ENCODE measurements at regions not wholly inside any gene's neighbourhood (a gene's known extent, or its start where the extent isn't known, plus 50 kb on each side); places are given as distances from the start of the nearest gene placed in this dataset.

GRCh38 chr10:129106314-129106713, 360.7 kb upstream of the MGMT start (continued):
- TF ChIP-seq TFE3 (CRISPR knock-in tag; IDR thresholded peaks at IDR 0.05), result no peak
- TF ChIP-seq, protein P1, sequence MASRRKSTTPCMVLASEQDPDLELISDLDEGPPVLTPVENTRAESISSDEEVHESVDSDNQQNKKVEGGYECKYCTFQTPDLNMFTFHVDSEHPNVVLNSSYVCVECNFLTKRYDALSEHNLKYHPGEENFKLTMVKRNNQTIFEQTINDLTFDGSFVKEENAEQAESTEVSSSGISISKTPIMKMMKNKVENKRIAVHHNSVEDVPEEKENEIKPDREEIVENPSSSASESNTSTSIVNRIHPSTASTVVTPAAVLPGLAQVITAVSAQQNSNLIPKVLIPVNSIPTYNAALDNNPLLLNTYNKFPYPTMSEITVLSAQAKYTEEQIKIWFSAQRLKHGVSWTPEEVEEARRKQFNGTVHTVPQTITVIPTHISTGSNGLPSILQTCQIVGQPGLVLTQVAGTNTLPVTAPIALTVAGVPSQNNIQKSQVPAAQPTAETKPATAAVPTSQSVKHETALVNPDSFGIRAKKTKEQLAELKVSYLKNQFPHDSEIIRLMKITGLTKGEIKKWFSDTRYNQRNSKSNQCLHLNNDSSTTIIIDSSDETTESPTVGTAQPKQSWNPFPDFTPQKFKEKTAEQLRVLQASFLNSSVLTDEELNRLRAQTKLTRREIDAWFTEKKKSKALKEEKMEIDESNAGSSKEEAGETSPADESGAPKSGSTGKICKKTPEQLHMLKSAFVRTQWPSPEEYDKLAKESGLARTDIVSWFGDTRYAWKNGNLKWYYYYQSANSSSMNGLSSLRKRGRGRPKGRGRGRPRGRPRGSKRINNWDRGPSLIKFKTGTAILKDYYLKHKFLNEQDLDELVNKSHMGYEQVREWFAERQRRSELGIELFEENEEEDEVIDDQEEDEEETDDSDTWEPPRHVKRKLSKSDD (conservative IDR thresholded peaks at IDR 0.05; ENCODE audit: low read length), result no peak
- TF ChIP-seq, protein P2, sequence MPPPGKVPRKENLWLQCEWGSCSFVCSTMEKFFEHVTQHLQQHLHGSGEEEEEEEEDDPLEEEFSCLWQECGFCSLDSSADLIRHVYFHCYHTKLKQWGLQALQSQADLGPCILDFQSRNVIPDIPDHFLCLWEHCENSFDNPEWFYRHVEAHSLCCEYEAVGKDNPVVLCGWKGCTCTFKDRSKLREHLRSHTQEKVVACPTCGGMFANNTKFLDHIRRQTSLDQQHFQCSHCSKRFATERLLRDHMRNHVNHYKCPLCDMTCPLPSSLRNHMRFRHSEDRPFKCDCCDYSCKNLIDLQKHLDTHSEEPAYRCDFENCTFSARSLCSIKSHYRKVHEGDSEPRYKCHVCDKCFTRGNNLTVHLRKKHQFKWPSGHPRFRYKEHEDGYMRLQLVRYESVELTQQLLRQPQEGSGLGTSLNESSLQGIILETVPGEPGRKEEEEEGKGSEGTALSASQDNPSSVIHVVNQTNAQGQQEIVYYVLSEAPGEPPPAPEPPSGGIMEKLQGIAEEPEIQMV (tag; conservative IDR thresholded peaks at IDR 0.05; ENCODE audit: low read depth), result no peak
- no peak for TF ChIP-seq DACH1 (IDR thresholded peaks at IDR 0.05; ENCODE audit: partially characterized antibody)
- no peak for TF ChIP-seq ELF2 (CRISPR knock-in tag; IDR thresholded peaks at IDR 0.05)
- no peak for TF ChIP-seq CGGBP1 (CRISPR knock-in tag; IDR thresholded peaks at IDR 0.05)

All from K562 (cell line).